OCI-LY3 (cell line): ENCODE measurements at regions not wholly inside any gene's neighbourhood (a gene's known extent, or its start where the extent isn't known, plus 50 kb on each side); places are given as distances from the start of the nearest gene placed in this dataset.

ENCODE experiments used
- H2AFZ ChIP-seq: fragments of 200-600, 300-600 bp; shearing (Covaris generic); 2 replicates; pipeline ENCODE4 v1.6.0; 2014; ENCODE audit warnings: antibody characterized with exemption, low read depth, low read length
- H3K27ac ChIP-seq: fragments of 200-600, 300-600 bp; sonication (generic); 2 replicates; pipeline ENCODE4 v1.5.1; 2014; ENCODE audit warnings: mild to moderate bottlenecking, low read length, moderate library complexity, mixed read lengths
- H3K27me3 ChIP-seq: fragments of 200-600, 300-600 bp; sonication (generic); 2 replicates; pipeline ENCODE4 v1.6.1; 2014; ENCODE audit warnings: low read depth, low read length, mixed read lengths
- H3K36me3 ChIP-seq: fragments of 200-600, 300-600 bp; sonication (generic); replicated peaks from 2 replicates; pipeline ENCODE3; 2014; ENCODE audit warnings: low read depth, low read length, mixed read lengths
- H3K4me1 ChIP-seq: fragments of 300-600, 200-600 bp; sonication (generic); 2 replicates; pipeline ENCODE4 v1.6.1; 2014; ENCODE audit warnings: low read length, mixed read lengths
- H3K4me2 ChIP-seq: fragments of 200-600, 300-600 bp; sonication (generic); 2 replicates; pipeline ENCODE4 v1.6.1; 2014; ENCODE audit warnings: low read length, mixed read lengths
- H3K4me3 ChIP-seq: fragments of 300-600, 200-600 bp; sonication (generic); 2 replicates; pipeline ENCODE4 v1.5.1; 2014; ENCODE audit warnings: antibody characterized with exemption, mild to moderate bottlenecking, low read length, moderate library complexity
- H3K79me2 ChIP-seq: fragments of 300-600, 200-600 bp; shearing (Covaris generic); 2 replicates; pipeline ENCODE4 v1.6.1; 2014; ENCODE audit warnings: mild to moderate bottlenecking, low read length, mixed read lengths
- H3K9ac ChIP-seq: fragments of 300-600, 200-600 bp; shearing (Covaris generic); 2 replicates; pipeline ENCODE4 v1.6.0; 2014; ENCODE audit warnings: mild to moderate bottlenecking, low read length, moderate library complexity
- H3K9me3 ChIP-seq: fragments of 200-600, 300-600 bp; shearing (Covaris generic); 2 replicates; pipeline ENCODE4 v1.6.1; 2014; ENCODE audit warnings: low read length, mixed read lengths; ENCODE audit not compliant: insufficient read depth
- H4K20me1 ChIP-seq: fragments of 200-600, 300-600 bp; sonication (generic); 2 replicates; pipeline ENCODE4 v1.6.1; 2016; ENCODE audit warnings: low read length, mixed read lengths; ENCODE audit not compliant: insufficient read depth
- CTCF ChIP-seq: fragments of 200-600, 300-600 bp; sonication (generic); IDR thresholded peaks from 2 replicates; pipeline ENCODE4 v1.5.1; 2014; ENCODE audit warnings: antibody characterized with exemption, low read length, low read depth
- EZH2phosphoT487 ChIP-seq: fragments of 200-600 bp; shearing (Covaris generic); IDR thresholded peaks from 2 replicates; pipeline ENCODE4 v1.6.1; 2018; ENCODE audit warnings: antibody characterized with exemption, mixed run types, low read depth

GRCh38 chr21:38171723-38172344 is 85.0 kb upstream of the KCNJ15 start:
- no peak overlapping the region for H2AFZ ChIP-seq

GRCh38 chr21:38173276-38174035 is 83.3 kb upstream of the KCNJ15 start:
- Histone ChIP-seq H3K4me2 (no peak overlapping the region), H3K4me1 (no peaks in the 10 kb centered on the region), H4K20me1 (no peaks in the 10 kb centered on the region), H3K36me3 (no peaks in the 10 kb centered on the region), H3K9me3 (no peaks in the 10 kb centered on the region), H3K79me2 (no peaks in the 10 kb centered on the region), H3K27me3 (no peaks in the 10 kb centered on the region), H3K27ac (no peak overlapping the region), H2AFZ (no peak overlapping the region), H3K9ac (no peak overlapping the region), H3K4me3 (no peak overlapping the region)
- TF ChIP-seq EZH2phosphoT487 = no peak
- no peak for TF ChIP-seq CTCF

More at GRCh38 chr21:38171723-38172344, 85.0 kb upstream of the KCNJ15 start:
- Histone ChIP-seq H3K4me1 (no peaks in the 10 kb centered on the region), H4K20me1 (no peaks in the 10 kb centered on the region), H3K36me3 (no peaks in the 10 kb centered on the region), H3K9me3 (no peaks in the 10 kb centered on the region), H3K27ac (no peak overlapping the region), H3K9ac (no peak overlapping the region), H3K4me2 (no peak overlapping the region), H3K4me3 (no peak overlapping the region), H3K27me3 (no peaks in the 10 kb centered on the region), H3K79me2 (no peaks in the 10 kb centered on the region)
- TF ChIP-seq EZH2phosphoT487 = no peak

- H3K36me3 ChIP-seq = no peaks in the 10 kb centered on the region
- no peaks in the 10 kb centered on the region for H4K20me1 ChIP-seq
These were observed 81.5 kb upstream of the KCNJ15 start for GRCh38 chr21:38175306-38175705.

GRCh38 chr21:38177919-38178652 is 78.7 kb upstream of the KCNJ15 start:
- peaks cover 10% of the 10 kb centered on the region; the same call in 1 of the 2 replicates for H3K4me1 ChIP-seq
- H4K20me1 ChIP-seq = no peaks in the 10 kb centered on the region
- H3K79me2 ChIP-seq = no peaks in the 10 kb centered on the region
- H2AFZ ChIP-seq = no peak overlapping the region
- no peaks in the 10 kb centered on the region for H3K9me3 ChIP-seq
- TF ChIP-seq EZH2phosphoT487 = no peak
- TF ChIP-seq CTCF = no peak
- no peak overlapping the region for H3K27ac ChIP-seq
- no peaks in the 10 kb centered on the region for H3K36me3 ChIP-seq
- no peak overlapping the region for H3K9ac ChIP-seq
- no peak overlapping the region for H3K4me3 ChIP-seq
- no peak overlapping the region for H3K4me2 ChIP-seq
- H3K27me3 ChIP-seq = no peaks in the 10 kb centered on the region

More at GRCh38 chr21:38175306-38175705, 81.5 kb upstream of the KCNJ15 start:
- no peak overlapping the region for H2AFZ ChIP-seq
- no peaks in the 10 kb centered on the region for H3K79me2 ChIP-seq
- no peaks in the 10 kb centered on the region for H3K9me3 ChIP-seq
- no peak overlapping the region for H3K4me2 ChIP-seq
- no peak overlapping the region for H3K4me3 ChIP-seq
- no peak overlapping the region for H3K9ac ChIP-seq
- H3K4me1 ChIP-seq = no peaks in the 10 kb centered on the region
- no peaks in the 10 kb centered on the region for H3K27me3 ChIP-seq
- no peak overlapping the region for H3K27ac ChIP-seq
- TF ChIP-seq EZH2phosphoT487 (no peak), CTCF (no peak)
